ENCODE measurements at regions not wholly inside any gene's neighbourhood (a gene's known extent, or its start where the extent isn't known, plus 50 kb on each side); places are given as distances from the start of the nearest gene placed in this dataset.
"Not testable (repeated sequence)": the region's sequence is repeated elsewhere in the genome, so short reads cannot be mapped to it uniquely, and the experiment has no call there.

- no peak overlapping the region for H3K4me3 ChIP-seq (replicated peaks; ENCODE audit: low read depth, low read length)
- no peak for TF ChIP-seq CTCF (IDR thresholded peaks at IDR 0.05; ENCODE audit: low read length, missing control alignments)
- no peak for DNase-seq (ENCODE audit: low read depth)
Observed at GRCh38 chr15:91413142-91413541, 313.1 kb downstream of the SV2B start.

- DNase-seq (ENCODE audit: low read depth): no peak
- TF ChIP-seq CTCF (IDR thresholded peaks at IDR 0.05; ENCODE audit: low read length, missing control alignments): no peak
- H3K4me3 ChIP-seq (replicated peaks; ENCODE audit: low read depth, low read length): no peak overlapping the region
Observed at GRCh38 chr15:91414124-91414523, 314.1 kb downstream of the SV2B start.

DNA sequence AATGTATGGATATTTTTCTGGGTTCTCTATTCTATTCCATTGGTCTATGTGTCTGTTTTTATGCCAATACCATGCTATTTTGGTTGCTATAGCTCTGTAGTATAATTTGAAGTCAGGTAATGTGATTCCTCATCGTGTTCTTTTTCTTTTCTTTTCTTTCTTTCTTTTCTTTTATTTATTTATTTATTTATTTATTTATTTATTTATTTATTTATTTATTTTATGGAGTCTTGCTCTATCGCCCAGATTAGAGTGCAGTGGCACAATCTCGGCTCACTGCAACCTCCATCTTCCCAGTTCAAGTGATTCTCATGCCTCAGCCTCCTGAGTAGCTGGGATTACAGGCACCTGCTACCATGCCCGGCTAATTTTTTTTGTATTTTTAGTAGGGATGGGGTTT lies 315.2 kb downstream of the SV2B start:
- H3K4me3 ChIP-seq (replicated peaks; ENCODE audit: low read depth, low read length); DNase-seq (ENCODE audit: low read depth): not testable (repeated sequence)

GRCh38 chr15:91420689-91421088 lies 320.6 kb downstream of the SV2B start:
- no peak for DNase-seq (ENCODE audit: low read depth)
- no peak for TF ChIP-seq CTCF (IDR thresholded peaks at IDR 0.05; ENCODE audit: low read length, missing control alignments)
- no peak overlapping the region for H3K4me3 ChIP-seq (replicated peaks; ENCODE audit: low read depth, low read length)

DNA sequence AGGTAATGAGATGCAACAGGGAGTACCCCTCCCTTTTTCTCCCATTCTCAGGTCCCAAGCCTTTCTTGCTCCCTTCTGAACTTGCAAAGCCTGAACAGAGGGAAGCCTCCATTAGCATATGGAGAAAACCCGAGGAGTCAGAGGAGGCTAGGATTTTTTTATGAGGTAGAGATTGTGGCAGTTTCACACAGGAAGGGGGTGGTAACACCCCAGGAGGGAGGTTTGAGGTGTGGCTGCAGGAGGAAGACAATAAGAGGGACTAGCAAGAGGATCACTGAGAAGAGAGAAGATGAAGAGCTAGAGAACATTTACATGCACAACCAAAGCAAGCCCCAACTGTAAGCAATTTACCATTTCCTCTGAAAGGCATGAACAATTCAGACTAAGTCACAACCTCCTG lies 322.7 kb downstream of the SV2B start:
- no peak for DNase-seq (ENCODE audit: low read depth)
- no peak overlapping the region for H3K4me3 ChIP-seq (replicated peaks; ENCODE audit: low read depth, low read length)
- TF ChIP-seq CTCF (IDR thresholded peaks at IDR 0.05; ENCODE audit: low read length, missing control alignments): no peak

- H3K4me3 ChIP-seq (replicated peaks; ENCODE audit: low read depth, low read length): no peak overlapping the region
- DNase-seq (ENCODE audit: low read depth): no peak
- TF ChIP-seq CTCF (IDR thresholded peaks at IDR 0.05; ENCODE audit: low read length, missing control alignments): no peak
Observed at GRCh38 chr15:91424001-91424400, 323.9 kb downstream of the SV2B start.

DNA sequence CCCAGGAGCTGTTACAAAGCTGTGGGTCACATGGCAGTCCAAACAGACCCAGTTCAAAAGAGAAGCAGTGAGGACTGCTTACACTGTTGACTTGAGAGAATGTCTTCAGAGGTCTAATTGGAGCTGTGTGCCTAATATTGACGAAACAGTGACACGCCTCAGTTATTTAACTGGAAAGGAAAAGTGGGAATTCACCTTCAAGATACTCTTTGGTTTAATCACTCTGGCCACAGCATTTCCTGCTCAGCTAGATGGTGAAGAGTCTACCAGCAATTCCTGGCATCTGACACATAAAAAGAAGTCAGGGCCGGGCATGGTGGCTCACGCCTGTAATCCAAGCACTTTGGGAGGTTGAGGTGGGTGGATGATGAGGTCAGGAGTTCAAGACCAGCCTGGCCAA lies 326.4 kb downstream of the SV2B start:
- no peak for TF ChIP-seq CTCF (IDR thresholded peaks at IDR 0.05; ENCODE audit: low read length, missing control alignments)
- no peak for DNase-seq (ENCODE audit: low read depth)
- H3K4me3 ChIP-seq (replicated peaks; ENCODE audit: low read depth, low read length): no peak overlapping the region

DNA sequence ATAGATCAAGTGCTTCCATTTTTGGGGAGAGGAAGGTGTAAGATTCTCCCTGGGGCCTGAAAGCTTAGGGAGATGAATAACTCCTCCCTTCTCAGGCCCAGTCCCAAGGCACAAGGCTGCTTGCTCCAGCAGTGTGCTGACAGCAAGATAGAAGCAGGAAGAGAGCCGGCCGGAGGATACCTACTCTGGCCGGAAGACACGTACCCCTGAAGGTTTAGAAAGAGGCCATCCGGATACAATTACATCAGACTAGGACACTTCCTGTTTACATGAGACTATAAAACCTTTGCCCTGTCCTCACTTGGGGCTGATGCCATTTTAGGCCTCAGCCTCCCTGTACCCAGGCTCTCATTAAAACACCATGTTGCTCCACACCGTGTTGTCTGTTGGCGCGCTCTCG lies 329.9 kb downstream of the SV2B start:
- TF ChIP-seq CTCF (IDR thresholded peaks at IDR 0.05; ENCODE audit: low read length, missing control alignments): no peak
- no peak for DNase-seq (ENCODE audit: low read depth)
- no peak overlapping the region for H3K4me3 ChIP-seq (replicated peaks; ENCODE audit: low read depth, low read length)

Data from fibroblast of pulmonary artery (primary cell).